ENCODE measurements at regions not wholly inside any gene's neighbourhood (a gene's known extent, or its start where the extent isn't known, plus 50 kb on each side); places are given as distances from the start of the nearest gene placed in this dataset.

DNA sequence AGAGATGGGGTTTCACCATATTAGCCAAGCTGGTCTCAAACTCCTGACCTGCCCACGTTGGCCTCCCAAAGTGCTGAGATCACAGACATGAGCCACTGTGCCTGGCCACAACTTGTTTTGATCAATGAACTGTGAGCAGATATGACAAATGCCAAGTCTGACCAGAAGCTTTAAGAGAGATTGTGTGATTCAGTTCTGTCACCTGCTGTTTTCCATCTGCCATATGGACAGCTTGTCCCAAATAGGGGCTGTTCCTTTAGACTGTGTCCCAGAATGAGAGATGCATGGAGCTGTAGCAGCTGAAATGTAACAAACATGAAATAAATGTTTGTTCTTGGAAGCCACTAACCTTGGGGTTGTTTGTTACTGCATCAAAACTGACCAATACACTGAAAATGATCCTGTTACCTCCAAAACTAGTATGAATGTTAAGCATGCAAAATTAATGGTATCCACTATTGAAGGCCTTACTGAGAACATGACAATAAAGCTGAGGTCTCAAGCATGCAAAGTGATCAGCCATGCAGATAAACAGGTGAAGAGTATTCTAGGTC lies 65.9 kb upstream of the MED13L start:
- TF ChIP-seq, protein P1, sequence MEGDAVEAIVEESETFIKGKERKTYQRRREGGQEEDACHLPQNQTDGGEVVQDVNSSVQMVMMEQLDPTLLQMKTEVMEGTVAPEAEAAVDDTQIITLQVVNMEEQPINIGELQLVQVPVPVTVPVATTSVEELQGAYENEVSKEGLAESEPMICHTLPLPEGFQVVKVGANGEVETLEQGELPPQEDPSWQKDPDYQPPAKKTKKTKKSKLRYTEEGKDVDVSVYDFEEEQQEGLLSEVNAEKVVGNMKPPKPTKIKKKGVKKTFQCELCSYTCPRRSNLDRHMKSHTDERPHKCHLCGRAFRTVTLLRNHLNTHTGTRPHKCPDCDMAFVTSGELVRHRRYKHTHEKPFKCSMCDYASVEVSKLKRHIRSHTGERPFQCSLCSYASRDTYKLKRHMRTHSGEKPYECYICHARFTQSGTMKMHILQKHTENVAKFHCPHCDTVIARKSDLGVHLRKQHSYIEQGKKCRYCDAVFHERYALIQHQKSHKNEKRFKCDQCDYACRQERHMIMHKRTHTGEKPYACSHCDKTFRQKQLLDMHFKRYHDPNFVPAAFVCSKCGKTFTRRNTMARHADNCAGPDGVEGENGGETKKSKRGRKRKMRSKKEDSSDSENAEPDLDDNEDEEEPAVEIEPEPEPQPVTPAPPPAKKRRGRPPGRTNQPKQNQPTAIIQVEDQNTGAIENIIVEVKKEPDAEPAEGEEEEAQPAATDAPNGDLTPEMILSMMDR (IDR thresholded peaks at IDR 0.05) = no peak
- no peak for TF ChIP-seq POLR2A (IDR thresholded peaks at IDR 0.05)

Measured in right lobe of liver (tissue), 4 donors.